Heart left ventricle (tissue), 16 donors: ENCODE measurements at regions not wholly inside any gene's neighbourhood (a gene's known extent, or its start where the extent isn't known, plus 50 kb on each side); places are given as distances from the start of the nearest gene placed in this dataset.

ENCODE experiments used
- ATAC-seq, 4 donors: fragments of 200-7000 bp; cut with Tn5 transposase; one replicate each; pipeline ENCODE4 v1.9.1; 2020 to 2022; ENCODE audit warnings: moderate library complexity in 4 of 4, mild to moderate bottlenecking in 3 of 4, moderate number of reproducible peaks in 1 of 4
- DNase-seq, 5 donors: peaks; one replicate each; pipeline ENCODE4 v3.0.0-alpha.2; 2020
- H3K27ac ChIP-seq, 12 donors: fragments of 200-600 bp; sonication (generic) in 4 of 12; one replicate each; pipeline versions ENCODE4 v1.5.0 to v1.8.0; 2016 to 2022; ENCODE audit warnings: mild to moderate bottlenecking in 2 of 12
- H3K27me3 ChIP-seq, 9 donors: fragments of 200-600 bp; sonication (generic) in 2 of 9; one replicate each; pipeline versions ENCODE4 v1.5.1 to v1.8.0; 2016 to 2022; ENCODE audit warnings: mild to moderate bottlenecking in 3 of 9
- H3K36me3 ChIP-seq, 9 donors: fragments of 200-600 bp; sonication (generic) in 2 of 9; one replicate each; pipeline versions ENCODE4 v1.5.0 to v1.8.0; 2018 to 2022; ENCODE audit warnings: mild to moderate bottlenecking in 2 of 9
- H3K4me1 ChIP-seq, 12 donors: fragments of 200-600 bp; sonication (generic) in 4 of 12; one replicate each; pipeline versions ENCODE4 v1.5.0 to v1.8.0; 2016 to 2022; ENCODE audit warnings: mild to moderate bottlenecking in 3 of 12
- H3K4me3 ChIP-seq, 12 donors: fragments of 200-600 bp; sonication (generic) in 4 of 12; one replicate each; pipeline versions ENCODE4 v1.5.0 to v1.8.0; 2017 to 2022; ENCODE audit warnings: mild to moderate bottlenecking in 9 of 12, moderate library complexity in 4 of 12
- H3K9me3 ChIP-seq, 12 donors: fragments of 200-600 bp; sonication (generic) in 4 of 12; one replicate each; pipeline versions ENCODE4 v1.5.0 to v1.8.0; 2016 to 2022; ENCODE audit warnings: mild to moderate bottlenecking in 1 of 12
- CTCF ChIP-seq, 12 donors: fragments of 200-600 bp; sonication (generic) in 4 of 12; IDR thresholded peaks; one replicate each; pipeline versions ENCODE4 v1.5.0 to v1.8.0; 2018 to 2022; ENCODE audit warnings: antibody characterized with exemption in 12 of 12, mild to moderate bottlenecking in 5 of 12
- POLR2A ChIP-seq, 2 donors: fragments of 450-650 bp; IDR thresholded peaks; one replicate each; pipeline ENCODE4 v1.6.1; 2017; ENCODE audit warnings: antibody characterized with exemption in 2 of 2, mild to moderate bottlenecking in 2 of 2, moderate library complexity in 2 of 2
- WGBS, 4 donors: extraction: QIAGEN DNeasy Blood & Tissue Kit in 2 of 4; methylation state at CpG; one replicate each; pipeline versions ENCODE4 v1.1.5 to v1.1.7; 2013 to 2018; 5-methylcytosine and 5-hydroxymethylcytosine counted together
- intact Hi-C, 10 donors: fragments of 100-400 bp; cut with DNase I; formaldehyde crosslinking; loops; one replicate each; pipeline versions ENCODE4 v1.11.1 to v1.14.2; 2022
- donor health status: ischemic (EF 13 %, LVEDD 7.1; RV severe dilation, severe dysfunction).
- donor health status: healthy with polysubstance abuse.
- donor health status: DM: no; HTN: yes; CAD: no.
- donor health status: DM: no; HTN: no; CAD: no.
- donor health status: ischemic (EF 25% LVEDD 6.9; RV normal size, moderate dysfunction).
- donor health status: ischemic (EF 25% LVEDD 5.7; RV mildly dilated, moderate dysfunction).
- donor health status: healthy.
- donor health status: DM: yes; HTN: yes; CAD: no.
- donor health status: ischemic (EF 35%, LVEDD 5.7; RV mildly dilated, moderate dysfunction).
- donor health status: nonischemic (EF 11% LVEDD 7.7; RV severe dilation, severe dysfunction).
- donor health status: DM: yes; HTN: yes; CAD: no.
- donor health status: PGD.
- donor health status: ischemic (EF 29% LVEDD 5.4; RV normal size, mild dysfunction).
- donor health status: nonischemic (EF 23%, LVEDD 6.1; RV moderate dilation, normal function).

DNA sequence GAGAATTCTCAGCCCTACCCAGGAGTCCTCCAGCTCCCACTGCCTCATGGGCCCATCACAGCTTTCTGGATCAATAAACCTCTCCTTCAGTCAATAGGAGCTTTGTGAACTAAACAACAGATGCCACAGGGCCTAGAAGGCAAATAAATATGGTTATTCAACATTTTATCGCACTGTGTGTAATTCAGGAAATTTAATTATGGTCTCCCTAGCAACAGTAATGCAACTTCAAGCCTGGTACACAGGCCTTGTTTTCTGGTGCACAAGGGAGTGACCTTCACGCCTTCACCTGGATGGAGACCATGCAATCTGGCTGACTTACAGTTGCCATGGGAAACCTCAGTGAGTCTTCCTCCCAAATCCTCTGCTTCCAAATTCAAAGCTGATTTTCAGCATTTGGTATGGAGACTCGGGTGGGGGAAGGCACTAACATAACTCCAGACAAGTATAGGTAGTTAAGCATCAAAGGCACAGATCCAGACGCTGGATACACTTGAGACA is 441.0 kb upstream of the NPVF start:
- Histone ChIP-seq H3K36me3 (no peaks in the 10 kb centered on the region), H3K9me3 (no peaks in the 10 kb centered on the region), H3K27me3 (peaks cover 0 to 11% (median 0%) of the 10 kb centered on the region in 9 donors), H3K4me1 (peaks cover 0 to 47% (median 3%) of the 10 kb centered on the region in 12 donors), H3K27ac (peak overlapping the region in 10 of 12 donors; percentile 9 to 84 (median 68)), H3K4me3 (no peak overlapping the region)
- DNase-seq (no peak), ATAC-seq (no peak)
- intact Hi-C loops = no loop called here
- TF ChIP-seq POLR2A (IDR thresholded peaks at IDR 0.05) = no peak
- TF ChIP-seq CTCF (IDR thresholded peaks at IDR 0.05) = no peak
- WGBS, 4 donors = 79 to 82% (median 79%) methylated on average over 4 of the region's 4 CpGs

GRCh38 chr7:25669961-25670841 is 441.9 kb upstream of the NPVF start:
- peaks cover 0 to 3% (median 0%) of the 10 kb centered on the region in 9 donors for H3K27me3 ChIP-seq
- H3K9me3 ChIP-seq = no peaks in the 10 kb centered on the region
- TF ChIP-seq POLR2A (IDR thresholded peaks at IDR 0.05) (no peak), CTCF (IDR thresholded peaks at IDR 0.05) (no peak)
- H3K27ac ChIP-seq = peak overlapping the region; percentile 15 to 84 (median 64)
- no peak overlapping the region for H3K4me3 ChIP-seq
- WGBS, 4 donors = 50 to 58% (median 53%) methylated on average over 13 of the region's 13 CpGs
- DNase-seq (peak in 2 of 5 donors; percentile 50 to 57), ATAC-seq (peak; percentile 59 to 82 (median 80))
- peaks cover 0 to 38% (median 1%) of the 10 kb centered on the region in 12 donors for H3K4me1 ChIP-seq
- intact Hi-C loops = no loop called here
- no peaks in the 10 kb centered on the region for H3K36me3 ChIP-seq

DNA sequence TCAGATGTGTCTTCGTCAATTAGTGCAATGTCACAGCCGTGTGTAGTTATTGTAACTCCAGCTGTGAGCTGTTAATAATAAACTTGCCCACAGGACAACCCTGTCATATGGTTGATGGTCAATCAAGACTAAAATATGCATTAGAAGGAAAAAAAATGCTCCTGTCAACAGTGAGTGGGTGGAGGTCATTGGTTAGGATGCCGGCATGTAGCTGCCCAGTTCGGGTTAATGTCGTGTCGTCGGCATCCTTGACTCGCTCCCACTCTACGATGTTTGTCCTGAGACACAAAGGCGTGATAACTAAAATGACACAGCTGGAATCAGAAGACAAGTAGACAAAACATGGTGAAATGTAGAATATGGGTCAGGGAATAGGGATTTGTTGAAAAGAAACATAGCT is 442.8 kb upstream of the NPVF start:
- WGBS, 4 donors = 61 to 76% (median 65%) methylated on average over 10 of the region's 10 CpGs
- peak in 3 of 4 donors; percentile 12 to 57 (median 51) for ATAC-seq
- no peaks in the 10 kb centered on the region for H3K36me3 ChIP-seq
- DNase-seq = no peak
- H3K4me3 ChIP-seq = no peak overlapping the region
- intact Hi-C loops = no loop called here
- H3K27ac ChIP-seq = peak overlapping the region; percentile 15 to 84 (median 64)
- no peaks in the 10 kb centered on the region for H3K9me3 ChIP-seq
- peaks cover 0 to 40% (median 1%) of the 10 kb centered on the region in 12 donors for H3K4me1 ChIP-seq
- H3K27me3 ChIP-seq = no peaks in the 10 kb centered on the region
- TF ChIP-seq CTCF (IDR thresholded peaks at IDR 0.05) (no peak), POLR2A (IDR thresholded peaks at IDR 0.05) (no peak)

DNA sequence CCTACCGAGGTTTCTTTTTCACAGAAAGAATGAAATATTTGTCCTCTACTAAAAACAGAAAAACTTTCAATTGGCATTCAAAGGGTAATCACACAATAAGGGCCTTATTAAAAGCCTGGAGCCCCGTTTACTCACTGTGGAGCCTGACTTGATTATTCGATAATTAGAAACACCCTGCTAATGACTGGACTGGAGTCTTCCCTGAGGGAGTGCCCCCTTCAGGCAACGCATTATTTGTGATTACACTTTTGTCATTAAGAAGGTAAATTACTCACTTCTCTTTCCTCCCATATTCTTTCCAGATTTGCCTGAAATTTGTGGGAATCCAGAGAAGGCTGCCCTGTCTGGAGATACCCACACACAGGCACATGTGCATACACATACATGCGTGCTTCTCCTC is 444.2 kb upstream of the NPVF start:
- TF ChIP-seq POLR2A (IDR thresholded peaks at IDR 0.05) (no peak), CTCF (IDR thresholded peaks at IDR 0.05) (peak in 1 of 12 donors; percentile 28)

More for the DNA sequence above, 444.2 kb upstream of the NPVF start:
- intact Hi-C loops = no loop called here
- DNase-seq = no peak
- Histone ChIP-seq H3K27me3 (no peaks in the 10 kb centered on the region), H3K4me1 (peaks cover 0 to 51% (median 1%) of the 10 kb centered on the region in 12 donors), H3K9me3 (no peaks in the 10 kb centered on the region), H3K4me3 (no peak overlapping the region), H3K27ac (peak overlapping the region in 6 of 12 donors; percentile 36 to 84 (median 72)), H3K36me3 (no peaks in the 10 kb centered on the region)
- ATAC-seq = no peak
- WGBS, 4 donors = 43 to 62% (median 55%) methylated on average over 5 of the region's 5 CpGs
